Neural cell (in vitro differentiated cells): ENCODE measurements at regions not wholly inside any gene's neighbourhood (a gene's known extent, or its start where the extent isn't known, plus 50 kb on each side); places are given as distances from the start of the nearest gene placed in this dataset.

ENCODE experiments used
- EP300 ChIP-seq: fragments of 450-650 bp; conservative IDR thresholded peaks from 2 replicates; pipeline ENCODE4 v1.6.1; 2014; ENCODE audit warnings: antibody characterized with exemption, mild to moderate bottlenecking, moderate library complexity; ENCODE audit not compliant: poor library complexity, severe bottlenecking
- EZH2 ChIP-seq: fragments of 200-600, 300-800 bp; shearing (Covaris generic), sonication (generic); IDR thresholded peaks from 2 replicates; pipeline ENCODE4 v1.6.1; 2014; ENCODE audit warnings: antibody characterized with exemption, low read length, borderline replicate concordance, mild to moderate bottlenecking; ENCODE audit not compliant: insufficient read depth, poor library complexity, severe bottlenecking
- MXI1 ChIP-seq: fragments of 450-650 bp; conservative IDR thresholded peaks from 2 replicates; pipeline ENCODE4 v1.6.1; 2014; ENCODE audit warnings: antibody characterized with exemption, mild to moderate bottlenecking; ENCODE audit not compliant: poor library complexity, severe bottlenecking
- POLR2AphosphoS5 ChIP-seq: IDR thresholded peaks from 2 replicates; pipeline ENCODE4 v1.6.1; 2012
- SMC3 ChIP-seq: fragments of 450-650 bp; conservative IDR thresholded peaks from 2 replicates; pipeline ENCODE4 v1.6.1; 2014; ENCODE audit warnings: antibody characterized with exemption, mild to moderate bottlenecking, moderate library complexity; ENCODE audit not compliant: poor library complexity
- TF ChIP-seq, protein P1 (sequence below): fragments of 450-650 bp; IDR thresholded peaks from 2 replicates; pipeline ENCODE4 v1.5.1; 2014; ENCODE audit warnings: antibody characterized with exemption, mild to moderate bottlenecking, moderate library complexity; ENCODE audit not compliant: poor library complexity, severe bottlenecking
- TF ChIP-seq, protein P2 (sequence below): IDR thresholded peaks from 2 replicates; pipeline ENCODE4 v1.6.1; 2012; ENCODE audit warnings: borderline replicate concordance

DNA sequence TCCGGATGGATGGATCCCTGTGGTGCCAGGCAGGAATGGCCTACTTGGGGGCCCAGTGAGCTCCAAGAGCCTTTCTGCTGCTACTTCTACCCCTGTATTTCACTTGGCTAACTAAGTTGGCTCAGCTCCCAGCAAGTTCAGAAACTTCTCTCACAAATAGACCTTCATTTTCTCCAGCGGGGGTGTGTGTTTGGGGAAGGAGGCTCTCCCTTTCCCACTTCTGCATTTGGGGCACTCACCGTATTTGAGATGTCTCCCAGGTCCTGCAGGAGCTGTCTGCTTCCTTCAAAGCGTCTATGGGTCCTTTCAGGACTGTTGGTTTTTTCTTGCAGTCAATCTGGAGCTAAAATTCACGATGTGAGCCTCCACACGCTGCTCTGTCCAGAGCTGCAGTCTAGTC, 197.7 kb downstream of the SPANXN3 start:
- TF ChIP-seq, protein P1, sequence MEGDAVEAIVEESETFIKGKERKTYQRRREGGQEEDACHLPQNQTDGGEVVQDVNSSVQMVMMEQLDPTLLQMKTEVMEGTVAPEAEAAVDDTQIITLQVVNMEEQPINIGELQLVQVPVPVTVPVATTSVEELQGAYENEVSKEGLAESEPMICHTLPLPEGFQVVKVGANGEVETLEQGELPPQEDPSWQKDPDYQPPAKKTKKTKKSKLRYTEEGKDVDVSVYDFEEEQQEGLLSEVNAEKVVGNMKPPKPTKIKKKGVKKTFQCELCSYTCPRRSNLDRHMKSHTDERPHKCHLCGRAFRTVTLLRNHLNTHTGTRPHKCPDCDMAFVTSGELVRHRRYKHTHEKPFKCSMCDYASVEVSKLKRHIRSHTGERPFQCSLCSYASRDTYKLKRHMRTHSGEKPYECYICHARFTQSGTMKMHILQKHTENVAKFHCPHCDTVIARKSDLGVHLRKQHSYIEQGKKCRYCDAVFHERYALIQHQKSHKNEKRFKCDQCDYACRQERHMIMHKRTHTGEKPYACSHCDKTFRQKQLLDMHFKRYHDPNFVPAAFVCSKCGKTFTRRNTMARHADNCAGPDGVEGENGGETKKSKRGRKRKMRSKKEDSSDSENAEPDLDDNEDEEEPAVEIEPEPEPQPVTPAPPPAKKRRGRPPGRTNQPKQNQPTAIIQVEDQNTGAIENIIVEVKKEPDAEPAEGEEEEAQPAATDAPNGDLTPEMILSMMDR = no peak
- TF ChIP-seq MXI1 = no peak
- TF ChIP-seq, protein P2, sequence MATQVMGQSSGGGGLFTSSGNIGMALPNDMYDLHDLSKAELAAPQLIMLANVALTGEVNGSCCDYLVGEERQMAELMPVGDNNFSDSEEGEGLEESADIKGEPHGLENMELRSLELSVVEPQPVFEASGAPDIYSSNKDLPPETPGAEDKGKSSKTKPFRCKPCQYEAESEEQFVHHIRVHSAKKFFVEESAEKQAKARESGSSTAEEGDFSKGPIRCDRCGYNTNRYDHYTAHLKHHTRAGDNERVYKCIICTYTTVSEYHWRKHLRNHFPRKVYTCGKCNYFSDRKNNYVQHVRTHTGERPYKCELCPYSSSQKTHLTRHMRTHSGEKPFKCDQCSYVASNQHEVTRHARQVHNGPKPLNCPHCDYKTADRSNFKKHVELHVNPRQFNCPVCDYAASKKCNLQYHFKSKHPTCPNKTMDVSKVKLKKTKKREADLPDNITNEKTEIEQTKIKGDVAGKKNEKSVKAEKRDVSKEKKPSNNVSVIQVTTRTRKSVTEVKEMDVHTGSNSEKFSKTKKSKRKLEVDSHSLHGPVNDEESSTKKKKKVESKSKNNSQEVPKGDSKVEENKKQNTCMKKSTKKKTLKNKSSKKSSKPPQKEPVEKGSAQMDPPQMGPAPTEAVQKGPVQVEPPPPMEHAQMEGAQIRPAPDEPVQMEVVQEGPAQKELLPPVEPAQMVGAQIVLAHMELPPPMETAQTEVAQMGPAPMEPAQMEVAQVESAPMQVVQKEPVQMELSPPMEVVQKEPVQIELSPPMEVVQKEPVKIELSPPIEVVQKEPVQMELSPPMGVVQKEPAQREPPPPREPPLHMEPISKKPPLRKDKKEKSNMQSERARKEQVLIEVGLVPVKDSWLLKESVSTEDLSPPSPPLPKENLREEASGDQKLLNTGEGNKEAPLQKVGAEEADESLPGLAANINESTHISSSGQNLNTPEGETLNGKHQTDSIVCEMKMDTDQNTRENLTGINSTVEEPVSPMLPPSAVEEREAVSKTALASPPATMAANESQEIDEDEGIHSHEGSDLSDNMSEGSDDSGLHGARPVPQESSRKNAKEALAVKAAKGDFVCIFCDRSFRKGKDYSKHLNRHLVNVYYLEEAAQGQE = no peak
- no peak for TF ChIP-seq SMC3
- no peak for TF ChIP-seq EZH2
- no peak for TF ChIP-seq POLR2AphosphoS5
- no peak for TF ChIP-seq EP300
